ENCODE measurements at regions not wholly inside any gene's neighbourhood (a gene's known extent, or its start where the extent isn't known, plus 50 kb on each side); places are given as distances from the start of the nearest gene placed in this dataset.

DNA sequence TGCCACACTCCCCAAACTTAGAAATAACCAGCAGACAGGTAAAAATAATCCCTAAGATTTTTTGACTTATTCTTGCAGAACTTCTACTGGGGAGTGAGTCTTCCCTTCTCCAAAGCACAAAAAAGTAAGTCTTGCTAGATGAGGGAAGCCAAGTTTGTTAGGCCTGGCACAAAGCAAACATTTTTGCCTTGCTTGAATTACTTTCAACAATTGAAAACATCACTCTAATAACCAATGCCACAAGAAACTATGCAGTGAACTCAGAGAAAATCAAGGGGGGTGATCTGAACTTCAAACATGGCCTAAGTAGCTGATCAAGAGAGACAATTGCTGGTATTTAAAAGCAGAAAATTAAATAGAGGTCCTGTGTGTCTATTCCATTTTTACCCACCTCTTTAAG lies 123.6 kb upstream of the SLC1A3 start:
- TF ChIP-seq POLR2A (IDR thresholded peaks at IDR 0.05; ENCODE audit: low read depth, low read length) (no peak), BHLHE40 (IDR thresholded peaks at IDR 0.05; ENCODE audit: low read depth, low read length) (no peak), RCOR1 (IDR thresholded peaks at IDR 0.05; ENCODE audit: insufficient replicate concordance, low read length) (no peak), NFE2L2 (IDR thresholded peaks at IDR 0.05; ENCODE audit: low read depth, low read length) (no peak), MXI1 (IDR thresholded peaks at IDR 0.05; ENCODE audit: borderline replicate concordance, low read depth, low read length) (no peak), RFX5 (IDR thresholded peaks at IDR 0.05; ENCODE audit: low read depth, low read length) (no peak), MAZ (IDR thresholded peaks at IDR 0.05; ENCODE audit: borderline replicate concordance, low read depth, low read length) (no peak), FOS (IDR thresholded peaks at IDR 0.05; ENCODE audit: low read depth, low read length) (no peak), CHD1 (IDR thresholded peaks at IDR 0.05; ENCODE audit: low read depth, low read length) (no peak), RAD21 (IDR thresholded peaks at IDR 0.05; ENCODE audit: low read length) (no peak), MAFK (IDR thresholded peaks at IDR 0.05; ENCODE audit: low read depth, low read length) (no peak), SMC3 (IDR thresholded peaks at IDR 0.05; ENCODE audit: low read depth, low read length) (no peak), CEBPB (IDR thresholded peaks at IDR 0.05; ENCODE audit: low read depth, low read length) (no peak)
- TF ChIP-seq, protein P1, sequence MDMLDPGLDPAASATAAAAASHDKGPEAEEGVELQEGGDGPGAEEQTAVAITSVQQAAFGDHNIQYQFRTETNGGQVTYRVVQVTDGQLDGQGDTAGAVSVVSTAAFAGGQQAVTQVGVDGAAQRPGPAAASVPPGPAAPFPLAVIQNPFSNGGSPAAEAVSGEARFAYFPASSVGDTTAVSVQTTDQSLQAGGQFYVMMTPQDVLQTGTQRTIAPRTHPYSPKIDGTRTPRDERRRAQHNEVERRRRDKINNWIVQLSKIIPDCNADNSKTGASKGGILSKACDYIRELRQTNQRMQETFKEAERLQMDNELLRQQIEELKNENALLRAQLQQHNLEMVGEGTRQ (IDR thresholded peaks at IDR 0.05; ENCODE audit: low read depth, low read length): no peak
- TF ChIP-seq, protein P2, sequence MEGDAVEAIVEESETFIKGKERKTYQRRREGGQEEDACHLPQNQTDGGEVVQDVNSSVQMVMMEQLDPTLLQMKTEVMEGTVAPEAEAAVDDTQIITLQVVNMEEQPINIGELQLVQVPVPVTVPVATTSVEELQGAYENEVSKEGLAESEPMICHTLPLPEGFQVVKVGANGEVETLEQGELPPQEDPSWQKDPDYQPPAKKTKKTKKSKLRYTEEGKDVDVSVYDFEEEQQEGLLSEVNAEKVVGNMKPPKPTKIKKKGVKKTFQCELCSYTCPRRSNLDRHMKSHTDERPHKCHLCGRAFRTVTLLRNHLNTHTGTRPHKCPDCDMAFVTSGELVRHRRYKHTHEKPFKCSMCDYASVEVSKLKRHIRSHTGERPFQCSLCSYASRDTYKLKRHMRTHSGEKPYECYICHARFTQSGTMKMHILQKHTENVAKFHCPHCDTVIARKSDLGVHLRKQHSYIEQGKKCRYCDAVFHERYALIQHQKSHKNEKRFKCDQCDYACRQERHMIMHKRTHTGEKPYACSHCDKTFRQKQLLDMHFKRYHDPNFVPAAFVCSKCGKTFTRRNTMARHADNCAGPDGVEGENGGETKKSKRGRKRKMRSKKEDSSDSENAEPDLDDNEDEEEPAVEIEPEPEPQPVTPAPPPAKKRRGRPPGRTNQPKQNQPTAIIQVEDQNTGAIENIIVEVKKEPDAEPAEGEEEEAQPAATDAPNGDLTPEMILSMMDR (conservative IDR thresholded peaks at IDR 0.05; ENCODE audit: low read depth, low read length): no peak
- TF ChIP-seq, protein P3, sequence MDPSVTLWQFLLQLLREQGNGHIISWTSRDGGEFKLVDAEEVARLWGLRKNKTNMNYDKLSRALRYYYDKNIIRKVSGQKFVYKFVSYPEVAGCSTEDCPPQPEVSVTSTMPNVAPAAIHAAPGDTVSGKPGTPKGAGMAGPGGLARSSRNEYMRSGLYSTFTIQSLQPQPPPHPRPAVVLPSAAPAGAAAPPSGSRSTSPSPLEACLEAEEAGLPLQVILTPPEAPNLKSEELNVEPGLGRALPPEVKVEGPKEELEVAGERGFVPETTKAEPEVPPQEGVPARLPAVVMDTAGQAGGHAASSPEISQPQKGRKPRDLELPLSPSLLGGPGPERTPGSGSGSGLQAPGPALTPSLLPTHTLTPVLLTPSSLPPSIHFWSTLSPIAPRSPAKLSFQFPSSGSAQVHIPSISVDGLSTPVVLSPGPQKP (IDR thresholded peaks at IDR 0.05; ENCODE audit: borderline replicate concordance, low read depth, low read length): no peak
- Histone ChIP-seq H2BK120ac (ENCODE audit: low read depth, low read length) (no peak overlapping the region), H3K4ac (ENCODE audit: low read depth, low read length) (no peak overlapping the region), H4K5ac (ENCODE audit: low read depth, low read length) (no peak overlapping the region), H3K9me1 (ENCODE audit: insufficient read depth, low read length) (no peaks in the 10 kb centered on the region), H3K27me3 (ENCODE audit: control insufficient read depth, insufficient read depth, low read length) (no peaks in the 10 kb centered on the region; the same call in 1 of the 2 replicates), H3K27ac (ENCODE audit: insufficient read depth, low read length) (no peak overlapping the region), H2AFZ (replicated peaks; ENCODE audit: low read length, poor library complexity) (no peak overlapping the region), H4K20me1 (ENCODE audit: insufficient read depth, low read length) (no peaks in the 10 kb centered on the region), H3K4me1 (ENCODE audit: control insufficient read depth, insufficient read depth, low read length) (no peaks in the 10 kb centered on the region), H4K91ac (ENCODE audit: insufficient read depth, low read depth, low read length) (no peak overlapping the region), H3K56ac (ENCODE audit: extremely low read depth, insufficient read depth, low read length) (no peak overlapping the region), H3K9ac (ENCODE audit: low read depth, low read length) (no peak overlapping the region), H3K79me1 (ENCODE audit: low read depth in 1 of 2, low read length in 2 of 2) (no peaks in the 10 kb centered on the region), H2BK5ac (ENCODE audit: low read depth, low read length, poor library complexity, severe bottlenecking) (no peak overlapping the region), H4K8ac (ENCODE audit: low read depth in 2 of 2, low read length in 2 of 2) (no peak overlapping the region), H3K18ac (ENCODE audit: low read depth, low read length) (no peak overlapping the region), H2AK5ac (ENCODE audit: low read depth, low read length) (no peak overlapping the region), H2AK9ac (replicated peaks; ENCODE audit: low read depth, low read length, poor library complexity) (no peak overlapping the region), H3K4me2 (ENCODE audit: low read depth, low read length) (no peak overlapping the region), H3K9me3 (ENCODE audit: control insufficient read depth, insufficient read depth, low read length) (no peaks in the 10 kb centered on the region), H2BK15ac (ENCODE audit: low read depth, low read length) (no peak overlapping the region), H2BK20ac (ENCODE audit: low read depth, low read length) (no peak overlapping the region), H3K4me3 (ENCODE audit: insufficient read depth, low read depth, low read length) (no peak overlapping the region), H3K23ac (ENCODE audit: low read depth, low read length) (no peak overlapping the region), H3K36me3 (ENCODE audit: control insufficient read depth, insufficient read depth, low read length) (no peaks in the 10 kb centered on the region), H3K14ac (replicated peaks; ENCODE audit: low read depth, low read length) (no peak overlapping the region)
- intact Hi-C loops (cut with micrococcal nuclease) (no loop called here), dilution Hi-C loops (cut with HindIII; ENCODE audit: low sequenced_read_pairs, unreplicated experiment) (no loop called here), in situ Hi-C loops (cut with MboI; ENCODE audit: low sequenced_read_pairs) (no loop called here)
- ChIA-PET POLR2A (ENCODE audit: unreplicated experiment) (no interaction called here), CTCF (no interaction called here)
- DNase-seq (no peak), ATAC-seq (ENCODE audit: low read depth) (no peak)
- no TSS peak for BruUV-seq (replicated peaks)

Measured in IMR-90 (cell line).